GOT3 (cell line): ENCODE measurements at regions not wholly inside any gene's neighbourhood (a gene's known extent, or its start where the extent isn't known, plus 50 kb on each side); places are given as distances from the start of the nearest gene placed in this dataset.

Experiments
- DNase-seq: peaks from one replicate; lab custom pipeline; 2025; ENCODE audit warnings: mixed read lengths; lab: John Stamatoyannopoulos, UW

DNA sequence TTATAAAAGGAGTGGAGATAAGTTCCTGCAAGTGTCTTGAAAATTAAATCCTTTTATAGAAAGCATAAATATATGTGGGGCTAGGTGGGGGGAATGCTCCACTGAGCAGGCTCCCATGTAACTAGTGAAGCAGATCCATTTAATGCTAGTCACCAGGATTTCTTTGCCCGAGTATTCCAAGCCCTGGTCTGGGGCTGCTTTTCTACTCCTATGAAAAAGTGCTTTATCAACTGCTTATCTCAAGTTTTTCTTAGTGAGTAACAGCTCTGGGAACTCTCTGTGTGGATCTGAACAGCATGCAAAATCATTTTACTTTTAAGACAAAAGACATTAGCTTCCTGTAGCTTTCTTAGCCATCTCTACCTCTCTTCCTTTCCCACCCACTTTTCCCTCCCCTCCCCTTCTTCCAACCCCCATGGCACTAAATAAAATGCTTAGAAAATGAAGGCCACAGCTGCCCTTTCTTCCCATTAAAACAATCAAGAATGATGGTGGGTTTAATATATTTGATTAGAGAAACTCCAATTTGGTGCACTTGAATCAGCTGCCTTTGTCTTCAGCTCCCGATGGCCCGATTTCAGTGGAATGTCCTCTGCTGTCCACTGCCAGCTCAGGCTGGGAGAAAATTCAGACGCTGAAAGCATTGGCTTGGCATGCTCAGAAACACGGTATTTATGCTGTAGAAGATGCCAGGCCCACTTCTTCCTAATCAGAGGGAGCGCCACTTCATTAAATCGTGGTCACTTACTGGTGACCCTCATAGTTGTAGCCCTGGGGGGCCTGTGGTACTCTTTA is 475.1 kb downstream of the FOXO1 start:
- no peak for DNase-seq

DNA sequence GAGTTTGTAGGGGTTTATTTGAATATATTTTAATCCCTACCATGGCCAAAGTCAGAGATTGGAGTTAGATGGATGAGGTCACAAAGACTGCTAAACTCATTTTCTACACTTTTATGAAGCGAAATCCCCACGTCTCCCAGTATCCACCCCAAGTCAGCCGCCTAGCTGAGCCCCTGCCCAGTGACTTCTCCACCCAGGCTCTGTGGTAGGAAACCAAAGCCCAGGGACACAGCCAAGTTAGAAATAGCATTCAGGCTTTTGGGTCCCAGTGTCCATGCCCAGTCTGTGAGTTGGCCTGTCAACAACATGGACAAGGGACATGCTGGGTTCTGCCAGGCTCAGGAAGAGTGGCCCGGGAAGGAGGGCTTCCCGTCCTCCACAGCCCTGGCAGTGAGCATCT is 474.0 kb downstream of the FOXO1 start:
- DNase-seq: no peak

DNA sequence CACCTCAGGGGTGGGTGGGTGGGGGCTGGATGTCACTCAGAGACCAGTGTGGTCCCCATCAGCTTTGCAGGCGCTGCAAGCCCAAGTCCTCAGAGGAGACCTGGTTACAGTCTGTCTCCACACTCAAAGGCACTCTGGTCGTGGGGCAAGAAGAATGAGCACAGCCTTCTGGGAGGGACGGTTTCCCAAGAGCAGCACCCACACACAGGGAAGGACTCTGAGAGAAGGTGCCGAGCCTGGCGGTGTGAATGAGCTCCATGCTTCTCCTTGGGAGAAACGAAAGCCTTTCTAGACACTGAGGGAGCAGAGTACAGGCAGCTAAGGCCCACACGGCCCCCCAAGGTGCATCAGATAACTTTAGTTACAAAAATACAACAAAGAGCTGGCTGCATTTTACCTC is 473.6 kb downstream of the FOXO1 start:
- no peak for DNase-seq

DNA sequence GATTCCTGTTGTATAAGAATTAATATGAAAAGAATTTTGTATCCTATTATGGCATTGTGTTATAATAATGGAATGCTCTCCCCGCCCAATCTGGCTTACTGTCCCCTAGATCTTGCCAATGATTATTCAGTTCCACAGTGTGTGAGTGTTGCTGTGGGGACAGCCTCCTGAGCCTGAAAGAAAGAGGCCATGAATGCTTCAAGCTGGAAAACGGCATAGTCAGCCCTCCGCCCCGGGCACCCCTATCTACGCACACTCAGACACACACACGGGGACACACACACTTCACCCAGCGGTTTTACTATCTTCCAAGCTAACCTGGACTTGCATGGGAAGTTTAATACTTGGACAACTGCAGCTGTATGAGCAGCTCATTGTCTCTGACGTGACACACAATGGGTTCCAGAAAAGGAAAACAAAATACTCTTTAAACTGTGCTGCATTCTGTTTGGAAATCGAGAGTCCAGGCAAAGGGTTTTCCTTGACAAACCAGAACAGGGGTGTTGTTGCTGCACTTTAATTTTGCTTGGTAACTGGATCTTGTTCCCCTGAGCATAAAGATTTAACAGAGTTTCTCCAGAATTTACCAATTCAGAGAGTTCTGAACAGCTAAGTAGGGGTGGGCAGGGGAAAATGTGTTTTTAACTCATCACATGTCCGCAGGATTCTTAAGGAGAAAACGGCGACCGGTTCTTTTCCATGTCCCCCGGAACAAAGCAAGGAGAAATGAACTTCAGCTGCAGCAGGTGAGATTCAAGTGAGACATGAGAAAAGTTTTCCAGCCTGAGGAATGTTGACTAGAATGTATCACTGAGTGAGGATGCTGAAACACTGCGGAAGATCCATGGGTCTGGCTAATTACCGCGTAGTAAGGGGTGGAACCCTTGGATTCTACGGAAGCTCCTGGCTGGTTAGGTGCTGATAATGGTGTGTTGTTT is 472.9 kb downstream of the FOXO1 start:
- DNase-seq: no peak

DNA sequence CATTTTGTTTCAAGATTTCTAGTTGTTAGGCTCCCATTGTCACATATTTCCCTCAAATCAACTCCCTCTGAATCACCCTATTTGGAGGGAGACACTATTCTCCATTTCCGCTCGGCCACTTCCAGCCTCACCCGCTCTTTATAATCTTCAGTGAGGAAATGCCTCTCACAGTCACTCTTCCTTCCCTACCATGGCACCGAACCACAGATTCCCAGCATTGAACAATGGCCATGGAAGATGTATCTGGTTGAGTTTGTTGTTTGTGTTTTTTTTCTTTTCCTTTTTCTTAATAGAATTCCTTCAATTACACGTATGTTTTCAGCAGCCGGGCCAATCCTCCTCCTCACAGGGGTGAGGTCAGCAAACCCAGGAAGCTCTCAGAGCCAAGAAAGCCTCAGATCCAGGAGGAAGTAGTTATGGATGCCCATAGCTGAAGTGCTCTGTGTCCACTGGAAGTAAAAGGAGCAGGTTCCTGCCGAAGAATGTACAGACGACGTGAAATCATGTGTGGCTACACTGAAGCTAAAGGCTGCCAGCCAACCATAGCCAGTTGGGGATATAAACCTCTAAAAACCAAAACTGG is 472.1 kb downstream of the FOXO1 start:
- DNase-seq: no peak

DNA sequence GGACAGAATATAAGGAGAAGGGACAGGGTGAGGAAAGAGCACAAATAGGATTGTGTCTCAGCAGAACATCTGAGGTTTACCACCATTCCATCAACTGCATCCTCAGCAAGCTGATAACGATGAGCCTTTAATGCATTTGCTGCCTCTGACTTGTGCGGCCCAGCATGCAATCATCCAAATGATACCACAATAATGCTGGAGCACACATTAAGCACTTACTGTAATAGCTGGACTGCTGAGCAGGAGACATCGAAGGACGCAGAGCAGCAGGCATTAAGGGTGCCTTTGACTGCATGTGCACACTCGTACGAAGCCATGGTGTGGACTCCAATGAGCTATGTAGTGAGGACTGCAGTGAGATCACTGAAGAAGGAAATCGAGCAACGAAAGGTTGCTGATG is 469.4 kb downstream of the FOXO1 start:
- DNase-seq: no peak

DNA sequence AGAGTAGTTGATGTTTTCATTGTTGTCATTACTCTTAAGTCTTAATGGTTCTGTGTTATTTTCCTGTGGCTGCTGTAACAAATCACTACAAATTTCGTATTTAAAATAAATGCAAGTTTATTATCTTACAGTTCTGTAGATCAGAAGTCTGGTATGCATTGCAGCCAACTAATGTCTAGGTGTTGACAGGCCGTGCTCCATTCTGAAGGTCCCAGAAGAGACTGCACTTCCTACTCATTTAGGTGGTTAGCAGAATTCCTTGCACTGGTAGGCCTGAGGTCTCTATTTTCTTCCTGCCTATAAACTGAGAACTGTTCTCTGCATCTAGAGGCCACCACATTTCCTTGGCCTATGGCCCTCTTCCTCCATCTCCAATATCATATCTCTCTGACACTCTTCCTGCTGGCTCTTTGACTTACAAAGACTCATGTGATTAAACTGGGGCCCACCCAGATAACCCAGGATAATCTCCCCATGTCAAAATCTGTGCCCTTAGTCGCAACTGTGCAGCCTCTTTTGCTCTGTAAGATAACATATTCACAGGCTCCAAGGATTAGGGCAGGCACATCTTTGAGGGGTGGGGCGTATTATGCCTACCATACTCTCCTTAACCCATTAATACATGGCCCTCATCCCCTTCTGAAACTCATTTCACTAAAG is 468.4 kb downstream of the FOXO1 start:
- no peak for DNase-seq

DNA sequence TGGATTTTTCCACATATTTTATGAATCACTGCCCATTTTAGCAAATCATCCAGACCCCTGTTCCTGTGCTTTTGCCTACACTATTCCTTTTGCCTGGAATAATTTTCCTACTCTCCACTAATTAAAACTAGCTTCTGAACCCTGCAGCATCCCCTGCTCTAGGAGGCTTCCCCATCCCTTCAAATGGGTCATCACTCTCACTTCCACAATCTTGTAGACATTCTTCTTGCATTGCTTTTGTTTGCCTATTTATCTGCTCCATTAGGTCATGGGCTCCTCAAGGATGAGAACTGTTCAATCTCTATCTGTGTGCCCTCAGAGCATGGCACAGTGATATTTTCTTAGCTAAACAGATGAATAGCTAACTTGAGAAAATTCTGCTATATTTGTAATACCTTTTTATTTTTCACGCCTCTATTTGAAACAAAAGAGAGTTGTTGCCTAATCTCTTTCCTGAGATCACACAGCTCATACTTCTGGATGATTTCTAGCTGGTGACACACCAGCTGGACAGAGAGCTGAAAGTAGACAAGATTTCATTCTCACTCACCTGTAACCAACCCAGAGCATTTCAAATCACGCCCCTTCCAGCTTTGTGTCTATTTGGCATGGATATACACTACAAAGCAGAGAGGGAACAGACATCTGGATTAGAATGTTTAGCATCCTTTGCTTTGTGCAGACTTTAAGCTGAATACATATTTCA is 466.0 kb downstream of the FOXO1 start:
- no peak for DNase-seq

DNA sequence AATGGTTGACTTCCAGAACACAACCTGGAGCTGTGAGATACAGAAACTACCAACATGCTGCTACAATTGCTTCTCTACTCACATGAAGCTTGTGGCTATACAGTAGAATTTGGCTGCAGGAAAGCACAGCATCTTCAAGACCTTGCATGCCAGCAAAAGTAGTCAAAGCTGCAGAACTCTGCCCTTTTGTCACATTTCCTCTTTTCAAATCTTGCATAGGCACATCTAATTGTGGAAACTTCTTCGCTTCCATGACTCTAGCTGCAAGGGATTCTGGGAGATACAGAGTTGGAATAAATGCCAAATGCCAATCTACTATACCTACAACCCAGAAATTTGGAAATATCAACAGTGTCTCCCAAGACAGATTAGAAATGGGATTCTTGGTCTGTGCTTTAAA is 462.2 kb downstream of the FOXO1 start:
- no peak for DNase-seq

DNA sequence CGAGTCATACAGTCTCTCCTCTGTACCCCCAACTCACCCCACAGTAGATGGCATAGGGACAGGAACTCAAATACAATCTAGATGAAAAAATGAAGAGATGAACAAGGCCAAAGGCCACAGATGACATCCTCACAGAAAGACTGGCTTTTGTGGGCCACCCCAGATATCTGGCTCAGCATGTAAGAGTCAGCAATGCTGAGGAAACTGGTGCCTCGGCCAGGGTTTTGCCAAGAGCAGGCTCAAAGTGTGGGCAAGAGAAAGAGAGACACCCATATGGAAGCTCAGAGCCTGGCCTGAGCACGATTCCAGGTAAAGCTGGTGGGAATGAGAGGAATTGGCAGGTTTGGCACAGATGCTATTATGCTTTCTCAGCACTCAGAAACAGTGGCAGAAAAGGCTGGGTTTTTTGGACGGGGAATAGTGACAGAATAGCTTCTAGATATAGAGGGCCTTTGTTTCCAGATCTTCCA is 460.6 kb downstream of the FOXO1 start:
- no peak for DNase-seq

DNA sequence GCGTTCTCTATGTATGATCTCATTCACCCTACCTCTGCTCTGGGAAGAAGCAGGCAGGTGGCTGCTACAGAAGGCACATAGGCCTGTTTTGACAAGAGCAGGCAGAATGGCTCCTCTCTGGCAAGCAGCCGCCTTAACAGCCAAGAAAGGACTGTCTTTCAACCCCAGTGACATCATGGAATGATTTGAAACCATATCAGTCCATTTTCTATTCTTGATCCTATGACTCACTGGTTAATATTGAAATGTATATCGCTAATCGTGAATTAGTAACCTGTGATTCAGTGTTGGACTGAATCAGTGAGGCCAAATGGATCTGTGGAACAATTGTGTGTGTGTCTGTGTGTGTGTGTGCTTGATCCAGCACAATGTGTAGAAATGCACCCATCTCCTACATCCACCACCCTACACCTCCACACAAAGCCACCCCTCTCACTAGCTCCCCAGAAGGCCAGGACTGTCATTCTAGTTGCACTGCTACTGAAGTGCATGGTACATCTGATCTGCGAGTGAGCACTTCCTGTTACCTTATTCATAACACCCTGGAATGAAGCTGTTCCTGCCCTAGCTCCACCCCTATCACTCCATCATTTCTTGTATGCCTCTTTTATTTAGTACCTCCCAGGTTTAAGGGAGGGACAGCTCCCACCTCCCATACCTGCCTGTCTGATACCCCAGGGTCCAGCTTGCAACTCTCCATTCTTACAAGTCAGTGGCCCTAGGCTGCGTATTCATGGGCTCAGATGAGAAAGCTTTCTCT is 460.0 kb downstream of the FOXO1 start:
- no peak for DNase-seq

DNA sequence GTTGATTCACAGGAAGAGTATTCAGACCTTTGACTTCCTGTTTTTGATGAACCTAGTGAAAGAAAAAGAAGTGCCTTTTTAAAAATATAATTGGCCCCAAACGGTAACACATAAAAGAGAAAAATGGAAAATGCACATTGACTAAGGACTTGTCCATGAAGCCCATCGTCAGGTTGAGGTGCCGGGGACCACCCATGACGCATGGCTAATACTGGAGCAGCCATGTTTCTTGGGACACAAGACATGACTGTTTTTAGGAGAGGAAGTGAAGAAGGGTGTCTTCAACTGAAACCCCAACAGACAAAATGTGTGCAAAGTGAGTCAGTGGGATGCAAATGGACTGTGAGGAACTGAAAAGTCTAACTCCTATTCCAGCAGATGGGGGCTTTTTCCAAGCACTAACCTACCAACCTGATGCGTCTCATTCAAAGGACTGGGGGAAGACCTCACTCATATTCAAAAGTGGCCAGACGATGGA is 459.4 kb downstream of the FOXO1 start:
- DNase-seq: no peak

DNA sequence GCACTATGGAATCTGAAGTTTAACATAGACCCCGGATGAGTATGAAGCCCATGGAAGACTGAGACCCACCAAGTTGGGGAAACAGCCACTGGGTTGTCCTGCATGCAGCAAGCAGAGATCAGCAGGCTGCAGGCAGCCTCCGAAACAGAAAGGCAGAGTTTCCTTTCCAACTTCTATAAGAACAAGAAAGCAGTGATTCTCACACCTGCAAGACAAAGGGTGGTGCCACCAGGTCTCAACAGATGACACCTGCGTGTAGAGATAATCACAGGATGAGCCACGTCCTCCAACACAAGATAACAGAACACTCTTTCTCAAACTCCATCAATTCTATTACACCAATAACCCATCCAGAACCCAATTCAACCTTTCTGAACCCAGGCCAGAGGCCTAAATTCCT is 457.9 kb downstream of the FOXO1 start:
- no peak for DNase-seq

DNA sequence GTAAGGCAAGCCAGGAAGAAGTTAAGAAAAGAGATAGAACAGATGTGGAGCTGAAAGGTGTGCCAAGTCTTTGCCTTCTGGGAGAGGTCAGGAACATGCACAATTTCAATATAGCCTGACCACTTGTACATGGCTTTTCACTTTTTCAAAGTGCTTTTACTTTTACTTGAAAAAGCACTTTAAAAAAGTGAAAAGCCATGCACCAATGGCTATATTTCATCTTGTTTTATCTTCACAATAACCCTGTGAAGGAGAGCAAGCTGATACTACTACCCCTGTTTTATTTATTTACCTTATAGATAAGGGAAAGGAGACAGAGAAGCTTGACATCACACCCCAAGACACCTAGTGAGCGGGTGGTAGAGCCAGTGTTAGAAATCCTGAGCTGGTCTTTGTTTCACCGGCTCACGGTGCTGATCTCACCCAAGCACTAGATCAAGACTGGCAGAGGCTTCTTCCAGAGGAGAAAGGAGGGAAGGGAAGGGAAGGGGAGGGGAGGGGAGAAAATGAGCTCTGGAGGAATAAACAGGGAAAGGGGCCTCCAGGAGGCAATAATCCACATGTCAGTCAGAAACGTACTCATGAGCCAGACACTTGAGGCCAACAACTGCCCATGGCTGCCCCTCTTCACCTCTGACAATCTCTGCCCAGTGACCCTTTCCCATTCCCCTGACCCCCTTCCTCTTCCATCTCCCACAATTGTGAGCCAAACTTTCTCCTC is 455.4 kb downstream of the FOXO1 start:
- DNase-seq: no peak

DNA sequence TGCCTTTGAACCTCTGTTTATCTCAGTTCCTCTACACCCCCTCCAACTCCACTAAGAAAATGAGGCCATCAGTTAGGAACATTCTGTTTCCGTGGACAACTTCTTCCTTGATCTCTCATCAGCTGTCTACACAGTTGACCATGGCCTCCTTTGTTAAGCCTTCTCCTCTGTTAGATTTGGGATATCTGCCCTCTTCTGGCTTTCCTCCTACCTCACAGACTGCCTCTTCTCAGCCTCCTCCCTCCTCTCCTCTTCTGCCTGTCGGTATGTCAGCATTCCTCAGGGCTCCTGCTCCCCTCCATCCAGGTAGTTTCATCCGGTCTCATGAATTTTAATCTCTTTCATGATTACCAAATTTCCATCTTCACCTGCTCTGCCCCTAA is 454.9 kb downstream of the FOXO1 start:
- no peak for DNase-seq

DNA sequence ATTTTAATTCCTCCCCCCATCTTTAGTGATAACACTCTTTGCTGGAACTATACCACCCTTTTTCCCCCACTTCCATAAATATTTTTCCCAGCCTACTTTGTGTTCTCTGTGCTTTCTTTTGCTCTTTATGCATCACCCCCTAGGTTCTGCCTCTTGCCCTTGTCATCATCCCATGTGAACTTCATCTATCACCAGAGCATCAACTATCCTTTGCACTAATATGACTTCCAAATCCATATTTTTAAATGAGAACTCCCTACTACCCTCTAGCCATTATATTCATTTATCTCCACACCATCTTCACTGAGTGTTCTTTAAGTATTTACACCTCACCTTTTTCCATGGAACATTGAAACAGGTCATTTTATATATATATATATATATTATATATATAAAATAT is 452.7 kb downstream of the FOXO1 start:
- DNase-seq: no peak

DNA sequence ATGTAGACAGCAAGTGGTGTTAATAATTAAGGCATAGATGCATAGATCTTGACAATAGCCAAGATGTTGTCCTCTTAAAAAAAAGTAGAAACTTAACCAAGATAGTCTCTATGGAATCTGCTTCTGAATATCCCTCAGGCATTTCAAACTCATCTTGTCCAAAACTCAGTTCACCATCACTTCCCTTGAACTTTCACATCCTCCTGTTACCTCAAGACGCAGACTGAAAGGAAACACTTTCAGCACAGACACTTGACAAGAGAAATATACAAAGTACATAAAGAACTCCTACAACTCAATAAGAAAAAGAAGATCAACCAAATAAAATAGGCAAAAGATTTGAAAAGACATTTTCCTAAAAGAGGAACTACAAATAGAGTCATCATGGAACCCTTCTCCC is 451.1 kb downstream of the FOXO1 start:
- DNase-seq: no peak

DNA sequence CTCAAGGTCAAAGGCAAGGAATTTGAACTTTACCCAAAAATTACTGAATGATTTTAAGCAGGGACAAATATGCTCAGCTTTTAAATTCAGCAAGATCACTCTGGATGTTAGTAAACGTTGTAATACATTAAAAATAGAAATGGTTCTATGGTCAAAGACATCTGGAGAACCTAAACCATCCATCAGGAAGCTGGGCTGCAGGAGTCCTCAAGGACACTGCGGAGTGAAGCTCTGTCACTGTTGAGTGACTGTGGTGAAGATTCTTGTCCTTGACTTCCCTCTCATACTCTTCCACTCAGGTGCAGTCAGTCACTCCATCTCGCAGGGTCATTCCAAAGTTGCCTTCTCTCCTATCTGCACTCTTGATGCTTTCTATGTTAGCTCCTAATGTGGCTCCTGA is 450.7 kb downstream of the FOXO1 start:
- no peak for DNase-seq

DNA sequence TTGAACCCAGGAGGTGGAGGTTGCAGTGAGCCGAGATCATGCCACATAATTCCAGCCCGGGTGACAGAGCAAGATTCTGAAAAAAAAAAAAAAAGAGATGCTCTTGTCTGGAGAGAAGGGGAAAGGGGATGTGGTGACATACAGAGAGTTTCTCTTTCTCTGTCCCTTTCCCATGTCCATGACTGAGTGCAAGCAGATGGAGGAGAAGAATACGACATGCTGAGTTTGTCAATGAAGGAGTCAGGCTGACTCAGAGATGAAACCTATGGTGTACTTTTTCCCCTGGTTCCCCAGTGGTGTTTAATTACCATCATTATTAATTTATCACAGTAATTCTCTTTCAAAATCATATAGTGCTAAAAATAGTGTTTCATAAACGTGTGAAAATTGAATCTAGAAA is 448.8 kb downstream of the FOXO1 start:
- no peak for DNase-seq

DNA sequence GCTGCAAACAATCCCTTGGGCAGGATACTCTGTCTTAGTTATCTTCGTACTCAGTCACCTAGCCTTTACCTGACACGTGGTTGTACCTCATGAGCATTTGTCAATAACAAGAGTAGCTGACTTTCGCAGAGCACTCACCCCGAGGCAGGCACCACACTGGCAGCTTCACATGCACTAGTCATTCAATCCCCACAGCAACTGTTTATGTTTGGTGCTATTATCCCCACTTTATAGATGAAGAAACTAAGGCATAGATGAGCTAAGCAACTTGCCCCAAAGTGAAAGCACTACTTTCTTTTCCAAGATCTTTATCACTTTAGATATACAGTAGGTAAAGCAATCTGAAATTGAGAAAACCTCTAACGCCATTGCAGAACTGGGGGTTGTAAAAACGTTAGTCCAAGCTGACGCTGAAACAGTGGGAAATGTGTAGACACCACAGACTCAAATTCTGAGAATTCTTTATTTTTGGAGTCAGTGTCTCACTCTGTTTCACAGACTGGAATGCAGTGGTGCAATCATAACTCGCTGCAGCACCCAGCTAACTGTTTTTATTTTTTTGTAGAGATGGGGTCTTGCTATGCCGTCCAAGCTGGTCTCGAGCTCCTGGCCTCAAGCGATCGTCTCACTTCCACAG is 446.0 kb downstream of the FOXO1 start:
- no peak for DNase-seq
